ENCODE measurements at regions not wholly inside any gene's neighbourhood (a gene's known extent, or its start where the extent isn't known, plus 50 kb on each side); places are given as distances from the start of the nearest gene placed in this dataset.

GRCh38 chr11:80916173-80916798 is 1475.5 kb upstream of the TENM4 start:
- Histone ChIP-seq H4K20me1 (ENCODE audit: insufficient read depth, low read length) (no peaks in the 10 kb centered on the region), H3K9me2 (ENCODE audit: low read depth, low read length) (no peaks in the 10 kb centered on the region), H3K36me3 (ENCODE audit: insufficient read depth, low read length) (no peaks in the 10 kb centered on the region), H3K4me3 (ENCODE audit: low read depth, low read length, poor library complexity, severe bottlenecking) (no peak overlapping the region), H3K9ac (ENCODE audit: low read length) (no peak overlapping the region), H3K4me1 (ENCODE audit: insufficient read depth, low read length, severe bottlenecking) (no peaks in the 10 kb centered on the region), H3K79me2 (ENCODE audit: insufficient read depth, low read length) (no peaks in the 10 kb centered on the region), H3K4me2 (ENCODE audit: low read length) (no peak overlapping the region), H3K27ac (ENCODE audit: low read depth, low read length, poor library complexity, severe bottlenecking) (no peak overlapping the region), H2AFZ (ENCODE audit: low read length) (no peak overlapping the region), H3K27me3 (ENCODE audit: insufficient read depth, low read length) (no peaks in the 10 kb centered on the region), H3F3A (ENCODE audit: insufficient read depth, low read length) (no peaks in the 10 kb centered on the region), H3K9me3 (ENCODE audit: low read length) (no peaks in the 10 kb centered on the region)
- no peak for TF ChIP-seq EZH2 (IDR thresholded peaks at IDR 0.05; ENCODE audit: borderline replicate concordance, low read length)
- TF ChIP-seq, protein P1, sequence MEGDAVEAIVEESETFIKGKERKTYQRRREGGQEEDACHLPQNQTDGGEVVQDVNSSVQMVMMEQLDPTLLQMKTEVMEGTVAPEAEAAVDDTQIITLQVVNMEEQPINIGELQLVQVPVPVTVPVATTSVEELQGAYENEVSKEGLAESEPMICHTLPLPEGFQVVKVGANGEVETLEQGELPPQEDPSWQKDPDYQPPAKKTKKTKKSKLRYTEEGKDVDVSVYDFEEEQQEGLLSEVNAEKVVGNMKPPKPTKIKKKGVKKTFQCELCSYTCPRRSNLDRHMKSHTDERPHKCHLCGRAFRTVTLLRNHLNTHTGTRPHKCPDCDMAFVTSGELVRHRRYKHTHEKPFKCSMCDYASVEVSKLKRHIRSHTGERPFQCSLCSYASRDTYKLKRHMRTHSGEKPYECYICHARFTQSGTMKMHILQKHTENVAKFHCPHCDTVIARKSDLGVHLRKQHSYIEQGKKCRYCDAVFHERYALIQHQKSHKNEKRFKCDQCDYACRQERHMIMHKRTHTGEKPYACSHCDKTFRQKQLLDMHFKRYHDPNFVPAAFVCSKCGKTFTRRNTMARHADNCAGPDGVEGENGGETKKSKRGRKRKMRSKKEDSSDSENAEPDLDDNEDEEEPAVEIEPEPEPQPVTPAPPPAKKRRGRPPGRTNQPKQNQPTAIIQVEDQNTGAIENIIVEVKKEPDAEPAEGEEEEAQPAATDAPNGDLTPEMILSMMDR (IDR thresholded peaks at IDR 0.05; ENCODE audit: low read length) = no peak

GRCh38 chr11:80914311-80914710 is 1473.5 kb upstream of the TENM4 start:
- Histone ChIP-seq H3K9me2 (ENCODE audit: low read depth, low read length) (no peaks in the 10 kb centered on the region), H2AFZ (ENCODE audit: low read length) (no peak overlapping the region), H4K20me1 (ENCODE audit: insufficient read depth, low read length) (no peaks in the 10 kb centered on the region), H3K4me3 (ENCODE audit: low read depth, low read length, poor library complexity, severe bottlenecking) (no peak overlapping the region), H3K36me3 (ENCODE audit: insufficient read depth, low read length) (no peaks in the 10 kb centered on the region), H3K4me2 (ENCODE audit: low read length) (no peak overlapping the region), H3K9ac (ENCODE audit: low read length) (no peak overlapping the region), H3K4me1 (ENCODE audit: insufficient read depth, low read length, severe bottlenecking) (no peaks in the 10 kb centered on the region), H3K9me3 (ENCODE audit: low read length) (no peaks in the 10 kb centered on the region), H3K27ac (ENCODE audit: low read depth, low read length, poor library complexity, severe bottlenecking) (no peak overlapping the region), H3F3A (ENCODE audit: insufficient read depth, low read length) (no peaks in the 10 kb centered on the region), H3K27me3 (ENCODE audit: insufficient read depth, low read length) (no peaks in the 10 kb centered on the region), H3K79me2 (ENCODE audit: insufficient read depth, low read length) (no peaks in the 10 kb centered on the region)
- TF ChIP-seq EZH2 (IDR thresholded peaks at IDR 0.05; ENCODE audit: borderline replicate concordance, low read length) = no peak
- TF ChIP-seq, protein P1 (IDR thresholded peaks at IDR 0.05; ENCODE audit: low read length) = no peak

DNA sequence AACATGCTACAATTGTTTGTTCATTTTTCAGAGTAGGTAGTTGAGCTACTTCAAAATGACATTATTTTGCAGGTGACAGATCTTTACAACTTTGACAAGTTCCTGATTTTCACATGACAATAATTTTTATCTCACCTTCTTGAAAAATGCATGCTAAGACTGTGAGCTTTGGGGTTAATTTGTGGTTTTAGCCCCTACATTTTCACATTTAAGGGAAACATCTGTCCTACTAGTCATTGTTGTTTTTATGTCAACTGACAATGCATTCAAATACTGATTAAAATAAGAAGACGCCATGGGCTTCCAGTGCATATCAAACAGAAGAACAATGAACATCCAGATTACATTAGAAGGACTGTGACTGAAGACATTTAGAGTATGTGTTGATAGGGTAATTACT is 1470.8 kb upstream of the TENM4 start:
- H3K36me3 ChIP-seq (ENCODE audit: insufficient read depth, low read length) = no peaks in the 10 kb centered on the region
- TF ChIP-seq EZH2 (IDR thresholded peaks at IDR 0.05; ENCODE audit: borderline replicate concordance, low read length) = no peak
- TF ChIP-seq, protein P1 (IDR thresholded peaks at IDR 0.05; ENCODE audit: low read length) = no peak
- no peak overlapping the region for H3K27ac ChIP-seq (ENCODE audit: low read depth, low read length, poor library complexity, severe bottlenecking)
- H3K9me3 ChIP-seq (ENCODE audit: low read length) = no peaks in the 10 kb centered on the region
- no peaks in the 10 kb centered on the region for H3K27me3 ChIP-seq (ENCODE audit: insufficient read depth, low read length)
- no peaks in the 10 kb centered on the region for H4K20me1 ChIP-seq (ENCODE audit: insufficient read depth, low read length)
- H3K4me1 ChIP-seq (ENCODE audit: insufficient read depth, low read length, severe bottlenecking) = no peaks in the 10 kb centered on the region
- no peak overlapping the region for H3K9ac ChIP-seq (ENCODE audit: low read length)
- no peak overlapping the region for H3K4me3 ChIP-seq (ENCODE audit: low read depth, low read length, poor library complexity, severe bottlenecking)
- H3K9me2 ChIP-seq (ENCODE audit: low read depth, low read length) = no peaks in the 10 kb centered on the region
- H2AFZ ChIP-seq (ENCODE audit: low read length) = no peak overlapping the region
- H3K4me2 ChIP-seq (ENCODE audit: low read length) = no peak overlapping the region
- no peaks in the 10 kb centered on the region for H3F3A ChIP-seq (ENCODE audit: insufficient read depth, low read length)
- H3K79me2 ChIP-seq (ENCODE audit: insufficient read depth, low read length) = no peaks in the 10 kb centered on the region

Measured in OCI-LY1 (cell line).